ENCODE measurements at regions not wholly inside any gene's neighbourhood (a gene's known extent, or its start where the extent isn't known, plus 50 kb on each side); places are given as distances from the start of the nearest gene placed in this dataset.

DNA sequence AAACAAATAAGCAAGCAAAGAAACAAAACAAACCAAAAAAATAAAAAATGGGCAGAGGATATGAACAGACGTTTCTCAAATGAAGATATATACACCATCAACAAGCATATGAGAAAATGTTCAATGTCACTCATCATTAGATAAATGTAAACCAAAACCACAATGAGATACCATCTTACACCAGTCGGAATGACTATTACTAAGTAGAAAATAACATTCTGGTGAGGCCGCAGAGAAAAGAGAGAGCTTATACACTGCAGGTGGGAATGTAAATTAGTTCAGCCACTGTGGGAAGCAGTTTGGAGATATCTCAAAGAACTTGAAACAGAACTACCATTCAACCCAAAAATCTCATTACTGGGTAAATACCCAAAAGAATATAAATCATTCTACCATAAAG lies 321.0 kb upstream of the SLIT2 start:
- H3K27ac ChIP-seq = no peak overlapping the region
- H3K36me3 ChIP-seq = no peaks in the 10 kb centered on the region
- DNase-seq = no peak
- TF ChIP-seq, protein P1, sequence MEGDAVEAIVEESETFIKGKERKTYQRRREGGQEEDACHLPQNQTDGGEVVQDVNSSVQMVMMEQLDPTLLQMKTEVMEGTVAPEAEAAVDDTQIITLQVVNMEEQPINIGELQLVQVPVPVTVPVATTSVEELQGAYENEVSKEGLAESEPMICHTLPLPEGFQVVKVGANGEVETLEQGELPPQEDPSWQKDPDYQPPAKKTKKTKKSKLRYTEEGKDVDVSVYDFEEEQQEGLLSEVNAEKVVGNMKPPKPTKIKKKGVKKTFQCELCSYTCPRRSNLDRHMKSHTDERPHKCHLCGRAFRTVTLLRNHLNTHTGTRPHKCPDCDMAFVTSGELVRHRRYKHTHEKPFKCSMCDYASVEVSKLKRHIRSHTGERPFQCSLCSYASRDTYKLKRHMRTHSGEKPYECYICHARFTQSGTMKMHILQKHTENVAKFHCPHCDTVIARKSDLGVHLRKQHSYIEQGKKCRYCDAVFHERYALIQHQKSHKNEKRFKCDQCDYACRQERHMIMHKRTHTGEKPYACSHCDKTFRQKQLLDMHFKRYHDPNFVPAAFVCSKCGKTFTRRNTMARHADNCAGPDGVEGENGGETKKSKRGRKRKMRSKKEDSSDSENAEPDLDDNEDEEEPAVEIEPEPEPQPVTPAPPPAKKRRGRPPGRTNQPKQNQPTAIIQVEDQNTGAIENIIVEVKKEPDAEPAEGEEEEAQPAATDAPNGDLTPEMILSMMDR (IDR thresholded peaks at IDR 0.05) = no peak
- H3K27me3 ChIP-seq = no peaks in the 10 kb centered on the region
- no peak overlapping the region for H3K4me3 ChIP-seq
- no peaks in the 10 kb centered on the region for H3K9me3 ChIP-seq
- intact Hi-C loops (cut with DNase I) = no loop called here
- H3K4me1 ChIP-seq = no peaks in the 10 kb centered on the region
- H3K9ac ChIP-seq (ENCODE audit: low read depth in 2 of 2, low read length in 2 of 2) = no peak overlapping the region

DNA sequence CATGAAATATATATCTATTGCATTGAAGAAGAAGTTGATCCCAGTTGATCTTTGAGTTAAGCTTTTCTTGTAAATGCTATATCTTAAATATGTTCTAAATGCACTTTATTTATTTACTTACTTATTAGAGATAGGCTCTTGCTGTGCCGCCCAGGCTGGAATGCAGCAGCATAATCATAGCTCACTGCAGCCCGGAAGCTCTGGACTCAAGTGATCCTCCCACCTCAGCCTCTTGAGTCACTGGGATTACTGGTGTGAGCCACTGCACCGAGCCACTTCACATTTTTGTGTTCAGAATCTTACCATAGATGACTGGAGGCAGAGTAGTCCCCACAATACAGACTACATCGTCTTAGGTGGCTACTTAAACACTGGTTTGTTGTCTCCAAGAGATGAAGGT lies 324.3 kb upstream of the SLIT2 start:
- TF ChIP-seq, protein P1 (IDR thresholded peaks at IDR 0.05) = no peak
- H3K9me3 ChIP-seq = no peaks in the 10 kb centered on the region

DNA sequence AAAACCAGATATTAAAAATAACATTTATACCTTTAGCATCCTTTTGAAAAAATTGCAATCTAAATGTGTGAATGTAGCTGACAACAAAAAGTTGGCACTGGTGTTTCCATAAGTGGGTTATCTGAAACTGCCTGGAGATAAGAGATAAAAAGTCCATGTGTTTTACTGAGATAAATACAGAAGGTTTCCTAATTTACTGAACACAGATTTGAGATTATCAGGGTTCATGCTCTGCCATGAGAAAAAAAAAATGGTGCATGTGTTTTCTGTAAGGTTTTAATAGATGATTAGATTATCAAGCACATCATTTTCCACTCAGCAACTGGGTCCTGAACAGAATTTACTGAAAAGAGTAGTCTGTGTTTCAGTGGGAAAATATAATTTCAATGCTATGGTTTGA lies 326.2 kb upstream of the SLIT2 start:
- TF ChIP-seq, protein P1 (IDR thresholded peaks at IDR 0.05) = no peak
- no peaks in the 10 kb centered on the region for H3K4me1 ChIP-seq
- intact Hi-C loops (cut with DNase I) = no loop called here
- H3K9me3 ChIP-seq = no peaks in the 10 kb centered on the region
- no peak overlapping the region for H3K9ac ChIP-seq (ENCODE audit: low read depth in 2 of 2, low read length in 2 of 2)
- no peak for DNase-seq
- H3K27ac ChIP-seq = no peak overlapping the region
- H3K36me3 ChIP-seq = no peaks in the 10 kb centered on the region
- H3K4me3 ChIP-seq = no peak overlapping the region
- no peaks in the 10 kb centered on the region for H3K27me3 ChIP-seq

More for the DNA sequence above, 324.3 kb upstream of the SLIT2 start:
- no peak overlapping the region for H3K27ac ChIP-seq
- H3K4me3 ChIP-seq = no peak overlapping the region
- no peaks in the 10 kb centered on the region for H3K4me1 ChIP-seq
- H3K9ac ChIP-seq (ENCODE audit: low read depth in 2 of 2, low read length in 2 of 2) = no peak overlapping the region
- no peak for DNase-seq
- no peaks in the 10 kb centered on the region for H3K36me3 ChIP-seq
- H3K27me3 ChIP-seq = no peaks in the 10 kb centered on the region
- intact Hi-C loops (cut with DNase I) = no loop called here

DNA sequence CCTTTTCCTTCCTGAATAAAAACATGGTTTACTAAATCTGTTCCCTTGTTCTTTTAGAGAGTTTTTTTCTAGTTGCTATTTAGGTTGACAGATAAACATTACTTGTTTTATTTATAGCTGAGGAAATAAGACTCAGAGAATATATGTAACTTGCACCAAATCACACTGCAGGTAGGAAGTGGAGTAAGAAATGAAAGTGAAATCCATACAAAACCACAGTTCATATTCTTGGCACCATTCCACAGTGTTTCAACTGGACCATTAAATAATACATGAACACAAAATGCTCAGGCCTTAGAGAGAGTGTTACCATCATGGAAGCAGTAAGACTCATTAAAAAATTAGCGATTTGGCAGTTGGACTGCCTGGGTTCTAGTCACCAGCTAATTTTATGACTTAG lies 326.9 kb upstream of the SLIT2 start:
- no peak overlapping the region for H3K4me3 ChIP-seq
- no peak overlapping the region for H3K27ac ChIP-seq
- intact Hi-C loops (cut with DNase I) = no loop called here
- H3K27me3 ChIP-seq = no peaks in the 10 kb centered on the region
- DNase-seq = no peak
- TF ChIP-seq, protein P1 (IDR thresholded peaks at IDR 0.05) = no peak
- H3K36me3 ChIP-seq = no peaks in the 10 kb centered on the region
- no peak overlapping the region for H3K9ac ChIP-seq (ENCODE audit: low read depth in 2 of 2, low read length in 2 of 2)
- no peaks in the 10 kb centered on the region for H3K4me1 ChIP-seq
- no peaks in the 10 kb centered on the region for H3K9me3 ChIP-seq

DNA sequence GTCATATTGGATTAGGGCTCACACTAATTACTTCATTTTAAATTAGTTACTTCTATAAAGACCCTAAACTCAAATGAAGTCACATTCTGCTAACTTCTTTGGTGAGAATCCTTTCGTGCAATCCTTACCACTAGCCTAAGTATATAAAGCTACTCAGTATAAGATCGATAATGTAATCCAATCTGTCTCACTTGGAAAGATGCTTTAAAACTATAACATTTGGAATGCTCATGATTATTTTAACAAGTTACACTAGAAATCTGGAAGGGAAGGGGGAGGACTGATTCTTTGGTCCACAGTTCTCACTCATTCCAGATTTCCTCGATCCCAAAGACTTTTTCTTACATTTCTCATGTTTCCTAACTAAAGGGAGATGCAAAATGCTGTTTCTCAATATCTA lies 336.4 kb upstream of the SLIT2 start:
- H3K27ac ChIP-seq = no peak overlapping the region
- intact Hi-C loops (cut with DNase I) = no loop called here
- no peak overlapping the region for H3K4me3 ChIP-seq
- DNase-seq = no peak
- H3K9ac ChIP-seq (ENCODE audit: low read depth in 2 of 2, low read length in 2 of 2) = no peak overlapping the region
- TF ChIP-seq, protein P1 (IDR thresholded peaks at IDR 0.05) = no peak
- no peaks in the 10 kb centered on the region for H3K4me1 ChIP-seq
- no peaks in the 10 kb centered on the region for H3K9me3 ChIP-seq
- no peaks in the 10 kb centered on the region for H3K27me3 ChIP-seq
- no peaks in the 10 kb centered on the region for H3K36me3 ChIP-seq

DNA sequence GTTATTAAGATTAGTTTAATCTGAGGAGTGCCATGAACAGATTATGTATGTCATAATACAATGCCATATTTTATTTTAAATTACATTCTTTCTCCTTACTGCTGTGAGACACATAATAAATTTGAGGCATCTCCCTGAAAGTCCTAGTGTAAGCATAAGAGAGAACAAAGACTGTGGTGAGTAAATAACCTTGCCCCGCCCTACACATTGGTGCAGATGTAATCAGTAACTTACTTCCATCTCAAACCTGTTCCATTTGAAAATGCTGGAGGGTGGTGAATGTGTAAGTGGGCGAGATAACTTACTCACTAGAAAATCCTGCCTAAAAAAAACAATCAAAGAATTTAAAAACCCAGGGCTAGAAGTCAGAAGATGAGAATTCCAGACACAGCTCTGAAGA lies 338.1 kb upstream of the SLIT2 start:
- Histone ChIP-seq H3K27me3 (no peaks in the 10 kb centered on the region), H3K4me1 (no peaks in the 10 kb centered on the region), H3K27ac (no peak overlapping the region), H3K9me3 (no peaks in the 10 kb centered on the region), H3K9ac (ENCODE audit: low read depth in 2 of 2, low read length in 2 of 2) (no peak overlapping the region), H3K36me3 (no peaks in the 10 kb centered on the region), H3K4me3 (no peak overlapping the region)
- DNase-seq = no peak
- intact Hi-C loops (cut with DNase I) = no loop called here
- TF ChIP-seq, protein P1 (IDR thresholded peaks at IDR 0.05) = no peak

All from colonic mucosa (tissue), 4 donors.